ENCODE measurements at regions not wholly inside any gene's neighbourhood (a gene's known extent, or its start where the extent isn't known, plus 50 kb on each side); places are given as distances from the start of the nearest gene placed in this dataset.

DNA sequence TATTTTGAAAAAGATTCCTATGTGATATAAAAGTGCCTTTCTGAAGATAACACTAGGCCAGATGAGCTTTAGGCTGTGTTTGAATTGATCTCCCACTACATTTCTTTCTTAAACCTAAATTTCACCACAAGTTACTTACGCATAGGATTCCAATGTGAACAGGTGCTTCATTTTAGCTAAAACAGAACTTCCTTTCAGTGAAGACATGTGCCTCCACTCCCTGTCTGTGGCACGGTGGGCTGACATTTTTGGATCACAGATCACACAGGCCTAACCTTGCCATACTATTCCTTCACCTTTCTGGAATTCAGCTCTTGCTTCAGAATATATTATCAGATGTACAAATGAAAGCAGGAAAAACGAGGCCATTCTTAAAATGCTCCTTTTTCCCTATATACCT, 231.8 kb downstream of the SAMD5 start:
- ChIA-PET CTCF (no interaction called here), POLR2A (no interaction called here), RAD21 (ENCODE audit: low non-redundant PET in 1 of 2, low total read pairs in 2 of 2, uncharacterized antibody in 2 of 2, unreplicated experiment in 2 of 2) (no interaction called here)
- DNase-seq (ENCODE audit: low read depth, low spot score) (no peak), ATAC-seq (no peak)
- Histone ChIP-seq H2AFZ (ENCODE audit: low read depth, low read length, poor library complexity, severe bottlenecking) (no peak overlapping the region), H3K4me3 (replicated peaks in 1 of 2; ENCODE audit: low read depth in 1 of 2, low read length in 2 of 2) (no peak overlapping the region), H3K9me2 (ENCODE audit: insufficient read depth) (no peaks in the 10 kb centered on the region), H3K36me3 (ENCODE audit: control insufficient read depth in 1 of 2, insufficient read depth in 2 of 2, low read length in 2 of 2) (no peaks in the 10 kb centered on the region), H3K27ac (ENCODE audit: low read depth, low read length) (no peak overlapping the region), H3K4me2 (ENCODE audit: low read length) (no peak overlapping the region), H3K9ac (ENCODE audit: low read length) (no peak overlapping the region), H3K9me3 (ENCODE audit: control insufficient read depth in 1 of 2, insufficient read depth in 1 of 2, low read depth in 1 of 2, low read length in 2 of 2) (no peaks in the 10 kb centered on the region), H3K27me3 (ENCODE audit: insufficient read depth, low read length) (no peaks in the 10 kb centered on the region), H4K20me1 (ENCODE audit: insufficient read depth) (no peaks in the 10 kb centered on the region), H3K79me2 (ENCODE audit: insufficient read depth, low read length) (no peaks in the 10 kb centered on the region), H3K4me1 (ENCODE audit: control insufficient read depth in 1 of 2, insufficient read depth in 2 of 2, low read length in 2 of 2) (no peaks in the 10 kb centered on the region)
- no TSS peak for BruUV-seq (replicated peaks)
- TF ChIP-seq EGR1 (IDR thresholded peaks at IDR 0.05; ENCODE audit: low read depth) (no peak), SIN3A (IDR thresholded peaks at IDR 0.05; ENCODE audit: low read depth) (no peak), EZH2 (IDR thresholded peaks at IDR 0.05) (no peak), ELF1 (IDR thresholded peaks at IDR 0.05; ENCODE audit: borderline replicate concordance, low read depth) (no peak), POLR2AphosphoS5 (IDR thresholded peaks at IDR 0.05; ENCODE audit: low read depth, low read length) (no peak), CTCF (IDR thresholded peaks at IDR 0.05 in 2 of 3, conservative IDR thresholded peaks at IDR 0.05 in 1 of 3; ENCODE audit: borderline replicate concordance in 1 of 3, insufficient read depth in 1 of 3, low read depth in 2 of 3, low read length in 2 of 3) (no peak), SP1 (IDR thresholded peaks at IDR 0.05; ENCODE audit: low read depth) (no peak), CBX3 (IDR thresholded peaks at IDR 0.05; ENCODE audit: low read depth) (no peak), CEBPB (IDR thresholded peaks at IDR 0.05; ENCODE audit: low read depth) (no peak), MAX (IDR thresholded peaks at IDR 0.05) (no peak), SRF (IDR thresholded peaks at IDR 0.05; ENCODE audit: low read depth) (no peak), FOSL1 (IDR thresholded peaks at IDR 0.05; ENCODE audit: low read depth) (no peak), JUND (IDR thresholded peaks at IDR 0.05) (no peak), YY1 (IDR thresholded peaks at IDR 0.05; ENCODE audit: extremely low read depth, insufficient replicate concordance, low read depth, low read length) (no peak), TCF7L2 (IDR thresholded peaks at IDR 0.05; ENCODE audit: borderline replicate concordance, extremely low read depth, insufficient read depth, insufficient read length) (no peak), ZFX (IDR thresholded peaks at IDR 0.05) (no peak), ZBTB33 (IDR thresholded peaks at IDR 0.05; ENCODE audit: extremely low read depth, insufficient replicate concordance, low read length) (no peak)
- TF ChIP-seq, protein P1, sequence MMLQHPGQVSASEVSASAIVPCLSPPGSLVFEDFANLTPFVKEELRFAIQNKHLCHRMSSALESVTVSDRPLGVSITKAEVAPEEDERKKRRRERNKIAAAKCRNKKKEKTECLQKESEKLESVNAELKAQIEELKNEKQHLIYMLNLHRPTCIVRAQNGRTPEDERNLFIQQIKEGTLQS (IDR thresholded peaks at IDR 0.05), result no peak
- intact Hi-C loops (cut with micrococcal nuclease), result no loop called here
